ENCODE measurements at regions not wholly inside any gene's neighbourhood (a gene's known extent, or its start where the extent isn't known, plus 50 kb on each side); places are given as distances from the start of the nearest gene placed in this dataset.

GRCh38 chr1:157360023-157360390 lies 192.3 kb downstream of the FCRL5 start:
- in situ Hi-C loops (cut with MboI; ENCODE audit: low sequenced_read_pairs in 4 of 4) (loop anchor here in 1 of 4 donors (10.0 kb wide), 1 partner anchor 135 kb away; no protein-coding TSS in a partner anchor), intact Hi-C loops (cut with DNase I; ENCODE audit: low total_unique reads) (no loop called here)
- DNase-seq (no peak), ATAC-seq (no peak)
- Histone ChIP-seq H3K9me3 (no peaks in the 10 kb centered on the region), H3K4me3 (no peak overlapping the region), H3K27me3 (no peaks in the 10 kb centered on the region), H3K4me1 (no peaks in the 10 kb centered on the region), H3K27ac (no peak overlapping the region), H3K36me3 (no peaks in the 10 kb centered on the region)
- TF ChIP-seq CTCF (IDR thresholded peaks at IDR 0.05 in 4 of 5, conservative IDR thresholded peaks at IDR 0.05 in 1 of 5), result no peak
- no peak for TF ChIP-seq POLR2A (IDR thresholded peaks at IDR 0.05)

GRCh38 chr1:157359314-157360022 lies 192.8 kb downstream of the FCRL5 start:
- no peak for DNase-seq
- no peaks in the 10 kb centered on the region for H3K36me3 ChIP-seq
- in situ Hi-C loops (cut with MboI; ENCODE audit: low sequenced_read_pairs in 4 of 4), result loop anchor here in 1 of 4 donors (10.0 kb wide), 1 partner anchor 135 kb away; no protein-coding TSS in a partner anchor
- no peak for ATAC-seq
- no peaks in the 10 kb centered on the region for H3K9me3 ChIP-seq
- intact Hi-C loops (cut with DNase I; ENCODE audit: low total_unique reads), result no loop called here
- no peaks in the 10 kb centered on the region for H3K27me3 ChIP-seq
- no peak overlapping the region for H3K27ac ChIP-seq
- H3K4me3 ChIP-seq, result no peak overlapping the region
- no peaks in the 10 kb centered on the region for H3K4me1 ChIP-seq
- TF ChIP-seq POLR2A (IDR thresholded peaks at IDR 0.05) (no peak), CTCF (IDR thresholded peaks at IDR 0.05 in 4 of 5, conservative IDR thresholded peaks at IDR 0.05 in 1 of 5) (no peak)

GRCh38 chr1:157357111-157357510 lies 195.2 kb downstream of the FCRL5 start:
- no peaks in the 10 kb centered on the region for H3K27me3 ChIP-seq
- H3K9me3 ChIP-seq, result no peaks in the 10 kb centered on the region
- intact Hi-C loops (cut with DNase I; ENCODE audit: low total_unique reads) (no loop called here), in situ Hi-C loops (cut with MboI; ENCODE audit: low sequenced_read_pairs in 4 of 4) (no loop called here)
- no peak overlapping the region for H3K27ac ChIP-seq
- H3K36me3 ChIP-seq, result no peaks in the 10 kb centered on the region
- no peak for TF ChIP-seq CTCF (IDR thresholded peaks at IDR 0.05 in 4 of 5, conservative IDR thresholded peaks at IDR 0.05 in 1 of 5)
- no peak for TF ChIP-seq POLR2A (IDR thresholded peaks at IDR 0.05)
- DNase-seq (no peak), ATAC-seq (no peak)
- no peak overlapping the region for H3K4me3 ChIP-seq
- H3K4me1 ChIP-seq, result no peaks in the 10 kb centered on the region

GRCh38 chr1:157356601-157357000 lies 195.7 kb downstream of the FCRL5 start:
- no peaks in the 10 kb centered on the region for H3K27me3 ChIP-seq
- no peak overlapping the region for H3K27ac ChIP-seq
- in situ Hi-C loops (cut with MboI; ENCODE audit: low sequenced_read_pairs in 4 of 4) (no loop called here), intact Hi-C loops (cut with DNase I; ENCODE audit: low total_unique reads) (no loop called here)
- TF ChIP-seq CTCF (IDR thresholded peaks at IDR 0.05 in 4 of 5, conservative IDR thresholded peaks at IDR 0.05 in 1 of 5) (no peak), POLR2A (IDR thresholded peaks at IDR 0.05) (no peak)
- no peak overlapping the region for H3K4me3 ChIP-seq
- H3K9me3 ChIP-seq, result no peaks in the 10 kb centered on the region
- no peaks in the 10 kb centered on the region for H3K36me3 ChIP-seq
- ATAC-seq (no peak), DNase-seq (no peak)
- no peaks in the 10 kb centered on the region for H3K4me1 ChIP-seq

- Histone ChIP-seq H3K4me1 (no peaks in the 10 kb centered on the region), H3K27me3 (no peaks in the 10 kb centered on the region), H3K36me3 (no peaks in the 10 kb centered on the region), H3K4me3 (no peak overlapping the region), H3K9me3 (no peaks in the 10 kb centered on the region), H3K27ac (no peak overlapping the region)
- no peak for DNase-seq
- intact Hi-C loops (cut with DNase I; ENCODE audit: low total_unique reads) (no loop called here), in situ Hi-C loops (cut with MboI; ENCODE audit: low sequenced_read_pairs in 4 of 4) (no loop called here)
- no peak for ATAC-seq
- TF ChIP-seq POLR2A (IDR thresholded peaks at IDR 0.05), result no peak
Observed at GRCh38 chr1:157353546-157353945, 198.8 kb downstream of the FCRL5 start.

All from gastrocnemius medialis (tissue), 4 donors.